ENCODE measurements at regions not wholly inside any gene's neighbourhood (a gene's known extent, or its start where the extent isn't known, plus 50 kb on each side); places are given as distances from the start of the nearest gene placed in this dataset.
"Not testable (repeated sequence)": the region's sequence is repeated elsewhere in the genome, so short reads cannot be mapped to it uniquely, and the experiment has no call there.

DNA sequence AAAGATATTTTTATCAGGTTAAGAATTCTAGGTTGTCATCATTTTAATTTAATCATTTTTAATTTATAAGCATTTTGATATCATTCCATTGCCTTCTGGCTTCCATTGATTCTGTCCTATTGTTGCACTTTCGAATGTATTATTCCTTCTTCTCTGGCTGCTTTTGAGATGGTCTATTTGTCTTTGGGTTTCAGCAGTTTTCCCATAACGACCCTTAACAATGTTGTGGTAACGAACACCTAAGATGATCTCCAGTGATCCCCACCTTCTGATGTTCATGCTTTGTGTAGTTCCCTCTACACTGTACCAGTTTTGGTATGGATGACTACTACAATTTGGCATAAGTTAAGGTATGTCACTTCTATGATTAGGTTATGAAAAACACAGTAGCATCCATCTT is 59.9 kb downstream of the MINAR1 start:
- no peak for DNase-seq (ENCODE audit: low read depth in 2 of 2)

DNA sequence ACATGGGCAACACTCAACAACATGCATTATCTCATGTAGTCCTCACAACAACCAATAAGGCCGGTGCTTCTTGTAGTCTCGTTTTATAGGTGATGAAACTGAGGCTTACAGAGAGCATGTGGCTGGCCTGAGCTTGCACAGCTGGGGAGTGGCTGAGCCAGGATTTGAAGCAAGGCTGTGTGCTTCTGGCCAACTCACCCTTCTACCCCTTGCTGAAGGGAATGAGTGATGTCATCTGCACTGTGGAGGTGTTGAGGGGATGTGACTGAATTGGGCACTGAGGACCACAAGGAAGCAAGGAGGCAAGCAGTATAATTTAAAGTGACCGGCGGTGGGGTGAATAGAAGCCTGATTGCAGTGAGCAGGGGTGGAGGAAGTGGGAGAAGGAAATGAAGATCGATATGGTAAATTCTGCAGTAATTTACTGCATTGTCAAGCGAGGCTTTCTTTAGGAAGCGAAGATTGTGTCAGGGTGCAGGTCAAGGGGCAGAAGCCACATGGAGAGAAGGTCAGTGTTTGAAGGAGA is 62.3 kb downstream of the MINAR1 start:
- DNase-seq (ENCODE audit: low read depth in 2 of 2): no peak

DNA sequence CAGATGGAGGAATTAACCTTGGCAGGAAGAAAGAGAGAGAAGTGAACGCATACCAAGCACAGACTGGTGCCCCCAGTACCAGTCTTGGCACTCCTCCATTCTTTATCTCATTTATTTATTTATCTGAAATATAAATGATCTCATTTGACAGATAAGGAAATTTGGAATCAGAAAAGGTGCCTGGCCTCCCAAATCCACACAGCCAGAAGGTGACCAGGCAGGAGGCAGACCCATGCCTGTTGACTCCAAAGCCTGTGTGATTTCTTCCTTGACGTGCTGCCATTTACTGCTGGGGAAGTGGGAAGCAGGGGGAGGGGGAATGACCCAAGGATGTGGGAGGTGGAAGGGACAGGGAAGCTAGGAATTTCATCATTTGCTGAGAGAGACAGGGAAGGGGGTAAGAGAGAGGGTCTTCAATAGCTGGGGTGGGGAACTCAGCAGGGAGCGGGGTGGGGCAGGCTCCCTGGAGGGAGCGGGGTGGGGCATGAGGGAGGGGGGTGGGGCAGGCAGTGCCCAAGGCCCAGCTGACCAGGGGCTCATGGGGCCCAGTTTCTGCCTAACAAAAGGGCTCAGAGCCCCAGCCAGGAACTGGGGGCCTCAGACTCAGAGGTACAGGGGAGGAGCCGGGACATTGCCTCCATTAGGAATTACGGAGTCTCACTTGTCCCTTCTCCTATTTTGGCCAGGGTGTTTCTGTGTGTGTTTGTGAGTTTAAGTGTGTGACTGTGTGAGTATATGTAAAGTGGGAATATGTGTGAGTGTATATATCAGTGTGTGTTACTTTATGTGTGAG is 63.0 kb downstream of the MINAR1 start:
- DNase-seq (ENCODE audit: low read depth in 2 of 2): no peak

DNA sequence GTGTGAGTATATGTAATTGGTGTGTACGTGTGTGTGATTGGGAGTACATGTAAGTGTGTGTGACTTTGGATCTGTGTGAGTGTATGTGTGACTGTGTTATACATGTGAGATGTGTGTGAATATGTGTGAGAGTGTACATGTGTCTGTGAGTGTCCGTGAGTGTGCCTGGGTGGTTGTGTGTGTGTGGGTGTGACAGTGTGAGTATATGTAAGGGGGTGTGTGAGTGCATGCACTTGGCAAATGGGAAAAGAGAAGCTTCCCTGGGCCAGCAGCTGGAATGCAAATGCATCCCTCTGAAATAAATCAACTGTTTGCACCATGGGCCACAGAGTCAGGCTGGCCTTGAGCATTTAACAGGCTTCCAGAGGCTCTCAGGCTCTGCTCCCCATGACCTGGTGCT is 63.6 kb downstream of the MINAR1 start:
- no peak for DNase-seq (ENCODE audit: low read depth in 2 of 2)

DNA sequence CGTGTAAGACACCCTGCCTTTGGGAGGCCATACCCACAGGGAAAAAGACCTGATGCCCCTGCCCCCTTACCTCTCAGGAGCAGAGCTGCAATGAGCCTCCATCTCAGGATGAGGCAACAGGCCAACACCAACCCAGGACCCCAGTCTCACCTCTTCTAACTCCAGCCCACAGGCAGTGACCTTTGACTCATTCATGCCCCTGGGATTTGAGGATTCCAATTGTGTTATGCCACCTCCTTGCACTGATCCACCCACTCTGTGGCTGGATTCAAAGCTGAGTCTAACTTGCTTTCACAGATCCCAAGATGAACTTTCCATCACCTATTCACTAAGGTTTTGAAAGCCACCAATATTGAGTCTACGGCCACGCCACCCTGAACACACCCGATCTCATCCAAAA is 64.7 kb downstream of the MINAR1 start:
- no peak for DNase-seq (ENCODE audit: low read depth in 2 of 2)

DNA sequence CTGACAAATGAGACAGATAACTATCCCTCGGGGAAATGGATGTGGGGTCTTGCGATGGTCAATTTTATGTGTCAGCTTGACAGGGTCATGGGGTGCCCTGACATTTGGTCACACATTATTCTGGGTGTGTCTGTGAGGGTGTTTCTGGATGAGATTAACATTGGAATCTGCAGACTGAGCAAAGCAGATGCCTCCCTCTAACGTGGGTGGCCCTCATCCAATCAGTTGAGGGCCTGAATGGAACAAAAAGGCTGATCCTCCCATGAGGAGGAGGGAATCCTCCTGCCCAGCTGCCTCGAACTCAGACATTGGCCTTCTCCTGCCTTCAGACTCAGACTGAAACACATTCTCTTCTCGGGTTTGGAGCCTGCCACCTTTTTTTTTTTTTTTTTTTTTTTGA is 69.0 kb downstream of the MINAR1 start:
- no peak for DNase-seq (ENCODE audit: low read depth in 2 of 2)

DNA sequence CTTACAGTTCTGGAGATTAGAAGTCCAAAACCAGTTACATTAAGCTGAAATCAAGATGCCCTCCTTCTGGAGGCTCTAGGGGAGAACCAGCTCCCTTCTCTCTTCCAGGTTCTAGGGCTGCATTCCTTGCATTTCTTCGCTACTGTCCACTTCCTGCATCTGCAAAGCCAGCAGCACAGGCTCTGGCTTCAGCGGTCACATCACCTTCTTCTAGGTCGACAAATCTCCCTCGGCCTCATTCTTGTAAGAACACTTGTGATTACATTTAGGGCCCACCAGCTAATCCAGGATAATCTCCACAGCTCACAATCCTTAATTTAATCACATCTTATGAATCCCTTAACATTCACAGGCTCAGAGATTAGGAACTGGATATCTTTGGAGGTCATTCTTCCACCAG is 73.8 kb downstream of the MINAR1 start:
- DNase-seq (ENCODE audit: low read depth in 2 of 2): no peak

DNA sequence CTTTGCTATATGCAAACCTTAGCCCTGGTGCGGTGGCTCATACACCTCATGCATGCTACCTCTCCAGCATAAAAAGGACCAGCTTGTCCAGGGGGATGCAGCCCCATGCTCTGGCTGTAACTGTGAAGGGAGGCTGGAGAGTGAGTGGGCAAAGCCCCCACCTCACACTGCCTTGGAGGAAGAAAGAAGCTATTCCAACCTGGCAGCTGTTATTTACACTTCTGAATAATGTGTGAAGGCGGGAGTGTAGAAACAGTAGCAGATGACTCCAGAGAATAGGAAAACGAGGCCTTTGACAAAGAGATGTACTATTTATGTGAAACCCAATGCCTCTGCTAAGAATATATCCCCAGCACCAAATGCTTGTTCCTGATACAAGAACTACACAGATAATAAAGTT is 80.7 kb downstream of the MINAR1 start:
- not testable (repeated sequence) for DNase-seq (ENCODE audit: low read depth in 2 of 2)

DNA sequence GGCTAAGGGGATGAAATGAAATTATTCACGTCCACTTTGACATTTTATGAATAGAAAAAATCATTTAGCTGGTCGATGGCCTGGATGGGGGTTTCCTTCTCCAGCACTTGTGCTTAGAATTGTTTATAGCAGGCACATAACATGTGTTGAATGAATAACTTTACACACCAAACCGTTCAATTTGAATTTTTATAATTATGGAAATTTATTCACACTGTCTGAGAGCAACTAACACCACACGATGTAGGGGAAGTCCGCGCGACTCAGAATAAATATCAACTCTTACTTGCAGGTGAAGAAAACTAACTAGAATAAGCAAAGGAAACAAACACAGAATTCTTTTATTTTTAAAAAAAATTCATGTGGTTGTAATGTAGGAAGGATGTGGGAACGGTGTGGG is 81.3 kb downstream of the MINAR1 start:
- DNase-seq (ENCODE audit: low read depth in 2 of 2): no peak

DNA sequence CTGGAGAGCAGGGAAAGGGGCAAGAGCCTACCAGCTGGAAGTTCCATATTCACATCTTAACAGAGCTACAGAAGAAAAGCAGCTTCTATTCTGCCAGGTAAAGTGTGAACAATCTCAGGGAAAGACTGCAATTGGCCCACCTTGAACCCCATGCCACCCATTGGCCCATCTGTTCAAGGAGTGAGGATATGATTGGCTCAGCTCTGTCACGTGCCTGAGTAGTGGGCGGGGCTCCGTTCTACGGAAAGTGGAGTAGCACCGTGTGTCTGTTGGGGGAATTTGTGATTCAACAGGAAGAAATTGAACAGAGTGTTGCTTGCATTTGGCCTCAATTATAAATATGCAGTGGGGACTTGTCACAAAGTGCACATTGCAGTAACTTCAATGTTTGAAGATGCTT is 81.8 kb downstream of the MINAR1 start:
- DNase-seq (ENCODE audit: low read depth in 2 of 2): no peak

DNA sequence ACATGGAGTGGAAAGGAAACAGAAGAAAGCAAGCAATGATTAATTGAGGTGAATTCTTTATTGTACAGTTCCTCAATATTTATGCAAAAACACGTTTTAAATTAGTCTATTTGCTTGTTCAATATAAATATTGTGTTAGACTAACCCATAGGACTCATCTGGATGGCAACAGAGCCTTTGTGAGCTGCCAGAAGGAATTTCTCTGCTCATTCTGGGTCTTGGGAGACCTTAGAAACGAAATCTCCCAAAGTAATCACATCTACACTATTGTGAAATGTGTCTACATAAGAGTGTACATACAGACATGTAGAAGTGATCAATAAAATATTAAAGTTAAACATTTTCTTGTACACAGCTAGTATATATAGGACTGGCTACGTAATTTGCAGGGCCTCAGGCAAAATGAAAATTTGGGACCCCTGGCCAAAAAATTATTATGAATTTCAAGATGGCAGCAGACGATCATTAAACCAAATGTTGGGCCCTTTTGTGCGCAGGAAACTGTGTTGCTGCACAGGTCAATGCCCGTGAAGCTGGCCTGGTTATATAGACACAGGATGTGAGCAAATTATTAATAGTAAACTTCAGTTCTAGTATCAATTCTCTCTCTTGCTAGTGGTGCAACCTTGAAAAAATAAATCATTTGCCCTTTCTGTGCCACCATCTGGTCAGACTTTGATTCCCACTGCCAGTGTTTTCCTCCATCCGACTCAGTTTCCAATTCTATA is 83.3 kb downstream of the MINAR1 start:
- DNase-seq (ENCODE audit: low read depth in 2 of 2): no peak

DNA sequence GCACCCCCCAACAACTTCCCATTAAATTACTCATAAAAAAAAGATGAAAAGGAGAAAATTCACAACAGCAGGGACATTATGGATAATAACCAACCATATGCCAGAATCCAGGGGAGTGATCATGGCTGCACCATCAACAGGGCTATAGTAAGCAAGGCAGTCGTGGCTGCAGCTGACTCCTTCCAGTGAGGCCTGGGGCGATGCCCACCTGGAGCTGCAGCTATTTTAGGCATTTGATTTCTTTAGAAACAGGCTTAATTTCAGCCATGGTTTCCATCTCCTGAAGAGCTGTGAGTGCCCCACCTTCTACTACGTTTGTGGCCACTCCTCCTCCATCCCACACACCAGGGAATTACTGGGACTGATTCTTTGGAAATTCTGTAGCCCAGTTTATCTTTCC is 84.0 kb downstream of the MINAR1 start:
- DNase-seq (ENCODE audit: low read depth in 2 of 2): no peak

DNA sequence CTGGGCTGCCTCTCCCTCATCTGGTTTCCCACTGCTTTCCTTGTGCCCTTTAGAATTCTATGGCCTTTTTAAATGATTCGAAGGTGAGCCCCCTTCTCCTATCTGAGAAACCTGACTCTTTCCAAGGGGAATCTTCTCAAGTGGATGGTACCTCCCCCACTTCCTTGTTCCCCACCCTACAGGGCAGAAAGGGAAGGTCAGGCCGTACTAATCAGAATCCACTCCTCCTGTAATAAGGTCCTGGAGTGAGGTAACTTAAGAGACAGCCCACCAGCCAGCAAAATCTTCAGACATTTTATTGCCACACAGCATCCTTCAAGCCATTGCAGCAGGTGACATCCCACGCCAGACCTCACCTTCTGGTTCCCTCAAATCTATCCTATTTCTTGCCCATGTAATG is 84.5 kb downstream of the MINAR1 start:
- no peak for DNase-seq (ENCODE audit: low read depth in 2 of 2)

DNA sequence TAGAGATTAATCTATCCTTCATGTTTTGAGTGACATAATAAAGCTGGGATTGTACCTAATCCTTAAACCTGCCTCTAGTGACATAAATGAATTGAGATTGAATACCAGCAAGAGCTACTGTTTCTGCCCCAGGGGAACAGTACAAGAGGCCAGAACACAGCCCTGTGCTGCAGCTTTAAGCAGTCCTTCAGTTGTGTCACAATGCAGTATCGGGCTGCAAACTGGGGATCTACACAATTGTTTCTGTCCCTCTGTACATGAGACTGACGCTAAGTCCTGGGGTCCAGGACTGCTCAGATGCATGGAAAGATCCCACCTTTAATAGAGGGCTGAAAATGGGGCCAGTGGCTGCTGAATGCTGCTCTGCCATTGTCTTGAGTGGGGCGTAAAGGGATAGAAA is 87.5 kb downstream of the MINAR1 start:
- no peak for DNase-seq (ENCODE audit: low read depth in 2 of 2)

DNA sequence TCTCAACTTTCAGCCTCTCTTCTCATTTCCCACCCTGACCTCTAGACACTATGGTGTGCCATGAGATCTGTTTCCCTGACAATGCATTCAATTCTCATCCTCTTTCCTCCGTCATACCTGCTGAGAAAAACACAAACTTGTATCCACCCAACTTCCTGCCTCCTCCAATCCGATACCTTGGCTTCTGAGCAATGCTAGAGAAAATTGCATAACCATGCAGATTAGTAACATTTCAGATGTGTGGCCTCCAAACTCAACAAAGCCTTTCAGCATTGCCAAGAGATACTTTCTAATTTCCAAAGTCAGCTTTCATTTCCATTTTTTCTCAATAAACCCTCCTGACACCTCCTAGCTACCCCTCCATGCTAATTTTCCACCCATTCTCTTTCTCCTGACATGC is 88.5 kb downstream of the MINAR1 start:
- DNase-seq (ENCODE audit: low read depth in 2 of 2): no peak

DNA sequence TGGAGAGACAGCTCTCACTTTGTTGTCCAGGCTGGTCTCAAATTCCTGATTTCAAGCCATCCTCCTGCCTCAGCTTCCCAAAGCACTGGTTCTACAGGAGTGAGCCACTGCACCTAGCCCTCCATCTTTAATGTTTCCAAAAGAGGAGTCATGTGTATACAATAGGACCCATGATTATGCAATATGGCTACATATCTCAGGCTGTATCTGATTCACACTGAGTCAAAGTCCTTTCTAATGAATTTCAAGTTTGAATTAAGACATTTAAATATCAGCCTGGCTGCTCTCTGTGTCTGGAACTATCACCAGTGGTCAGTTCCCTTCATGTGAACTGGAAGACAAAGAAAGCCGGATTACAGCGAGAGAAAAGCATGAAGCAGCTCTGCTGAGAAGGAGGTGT is 90.5 kb downstream of the MINAR1 start:
- DNase-seq (ENCODE audit: low read depth in 2 of 2): no peak

DNA sequence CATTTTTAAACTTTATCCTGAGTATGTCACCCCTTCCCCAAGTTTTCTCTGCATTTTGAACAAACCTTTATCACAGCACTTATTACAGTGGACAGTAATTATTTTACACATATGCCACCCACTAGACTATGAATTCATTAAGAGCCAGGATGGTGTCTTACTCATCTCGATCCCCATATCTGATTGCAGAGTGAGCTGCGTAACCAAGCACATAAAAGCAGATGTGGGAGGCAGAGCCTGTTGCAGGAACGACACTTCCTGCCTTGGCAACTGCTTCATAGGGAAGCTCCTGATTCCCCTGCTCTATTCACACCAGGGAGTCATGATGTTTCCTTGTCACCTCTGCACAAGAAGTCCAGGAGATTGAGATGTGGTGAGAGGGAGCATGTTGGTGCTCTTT is 91.1 kb downstream of the MINAR1 start:
- DNase-seq (ENCODE audit: low read depth in 2 of 2): no peak

DNA sequence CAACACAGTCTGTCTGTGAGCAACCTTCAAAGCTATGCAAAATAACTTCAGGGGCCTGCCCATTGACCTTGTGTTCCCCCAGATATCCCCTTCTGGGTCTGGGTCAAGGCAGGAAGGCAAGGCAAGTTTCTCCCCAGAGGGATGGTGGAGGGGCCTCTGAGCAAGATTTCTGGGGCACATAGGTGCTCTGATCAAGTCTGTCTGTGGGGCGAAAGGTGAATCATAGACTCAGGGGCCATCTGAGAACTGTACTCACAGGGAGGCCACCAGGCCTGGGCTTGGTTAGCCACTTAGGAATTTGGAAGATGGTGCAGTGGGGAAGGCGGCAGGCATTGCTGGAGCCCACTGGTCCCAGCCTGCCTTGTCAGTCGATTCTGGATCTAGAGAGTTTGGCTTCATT is 92.4 kb downstream of the MINAR1 start:
- no peak for DNase-seq (ENCODE audit: low read depth in 2 of 2)

DNA sequence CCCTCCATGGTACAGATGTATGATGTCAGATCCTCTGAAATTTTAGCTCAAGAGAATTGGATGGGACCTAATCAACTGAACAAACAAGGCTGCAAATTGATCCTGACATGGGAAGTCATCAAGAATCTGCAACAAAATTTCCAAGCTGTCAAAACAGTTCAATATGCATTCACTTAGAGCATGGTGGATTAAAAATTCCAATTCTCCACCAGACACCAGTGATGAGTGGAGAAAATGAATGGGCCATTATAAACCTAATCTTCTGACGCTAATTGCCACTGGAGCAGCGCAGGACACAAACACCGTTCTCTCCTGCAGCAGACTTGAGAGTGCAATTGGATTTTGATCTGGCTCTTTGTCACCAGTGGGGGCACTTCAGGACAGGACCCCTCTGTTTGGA is 94.2 kb downstream of the MINAR1 start:
- DNase-seq (ENCODE audit: low read depth in 2 of 2): no peak

DNA sequence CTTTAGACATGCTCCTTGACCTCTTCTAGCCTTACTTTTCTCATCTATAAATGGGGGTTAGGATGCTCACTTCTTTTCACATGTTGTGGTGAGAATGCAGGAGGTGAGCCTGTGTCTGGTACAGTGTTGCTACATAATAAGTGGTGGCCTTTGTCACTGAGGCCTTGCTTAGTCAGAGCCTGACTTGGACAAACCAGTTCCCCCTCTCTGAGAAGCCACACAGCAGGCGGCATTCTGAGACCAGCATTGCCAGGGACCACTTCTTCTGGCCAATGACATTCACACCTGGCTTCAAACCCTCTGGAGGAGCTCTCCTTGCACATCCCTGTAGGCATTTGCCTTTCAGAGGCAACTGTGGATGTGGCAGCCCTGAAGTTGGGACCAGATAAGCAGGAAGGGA is 95.7 kb downstream of the MINAR1 start:
- DNase-seq (ENCODE audit: low read depth in 2 of 2): no peak

DNA sequence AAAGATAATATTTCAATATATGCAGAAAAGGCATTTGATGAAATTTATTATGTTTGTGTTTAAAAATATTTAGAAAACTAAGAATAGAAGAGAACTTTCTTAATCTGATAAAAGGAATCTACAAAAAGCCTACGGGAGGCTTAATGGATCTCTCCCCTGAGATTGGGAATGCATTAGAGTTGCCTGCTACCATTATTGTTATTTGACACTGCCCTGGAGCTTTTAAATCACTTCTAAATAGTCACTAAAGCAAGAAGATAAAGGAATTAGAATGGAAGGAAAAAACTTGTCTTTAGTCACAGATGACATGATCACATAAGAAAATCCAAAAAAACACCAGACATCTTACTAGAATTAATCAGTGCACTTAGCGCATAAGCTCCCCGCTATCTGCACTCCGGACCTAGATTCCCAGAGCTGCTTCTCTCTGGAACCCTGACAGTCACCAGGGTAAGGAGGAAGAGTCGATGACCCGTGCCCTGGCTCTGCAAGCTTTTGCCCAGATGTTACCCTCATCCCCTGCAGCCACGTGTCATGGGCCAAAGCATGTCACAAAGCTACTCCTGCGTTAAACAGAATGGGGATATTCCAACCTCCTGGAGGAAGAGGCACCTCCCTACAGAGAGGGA is 97.1 kb downstream of the MINAR1 start:
- DNase-seq (ENCODE audit: low read depth in 2 of 2): no peak

DNA sequence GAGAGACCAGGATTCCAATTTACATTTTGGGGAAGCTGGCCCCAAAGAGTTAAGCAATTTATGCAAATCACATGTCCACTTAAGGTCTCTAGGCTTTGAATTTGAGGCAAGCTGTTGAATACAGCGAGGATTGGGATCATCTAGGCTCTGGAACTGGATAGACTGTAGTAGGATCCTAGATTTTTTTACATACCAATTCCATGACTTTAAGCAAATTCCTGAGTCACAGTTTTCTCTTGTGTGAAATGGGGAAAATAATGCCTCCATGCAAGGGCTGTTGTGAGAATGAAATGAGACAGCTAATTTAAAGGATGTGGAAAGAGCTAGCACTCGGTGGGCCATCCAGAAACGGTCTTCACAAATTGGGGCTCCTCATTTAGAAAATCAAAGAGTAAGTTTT is 103.4 kb downstream of the MINAR1 start:
- no peak for DNase-seq (ENCODE audit: low read depth in 2 of 2)

DNA sequence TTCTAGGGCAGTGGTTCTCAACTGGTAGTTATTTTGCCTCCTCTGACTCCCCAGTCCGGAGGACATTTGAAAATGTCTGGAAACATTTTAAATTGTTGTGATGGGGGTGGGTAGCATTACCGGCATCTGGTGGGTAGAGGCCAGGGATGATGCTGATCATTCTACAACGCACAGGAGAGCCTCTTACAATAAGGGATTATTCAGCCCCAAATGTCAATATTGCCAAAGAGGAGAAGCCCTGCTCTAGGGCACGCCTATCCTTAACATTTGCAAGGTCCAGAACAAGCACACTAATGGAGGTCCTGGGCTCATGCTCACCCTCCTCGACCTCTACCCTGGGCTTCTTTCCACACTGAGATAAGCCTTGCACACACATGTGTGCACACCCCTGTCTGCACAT is 106.4 kb downstream of the MINAR1 start:
- no peak for DNase-seq (ENCODE audit: low read depth in 2 of 2)
